SK-N-SH treated with all-trans-retinoic acid at 6 μM for 48 hours (cell line): ENCODE measurements at regions not wholly inside any gene's neighbourhood (a gene's known extent, or its start where the extent isn't known, plus 50 kb on each side); places are given as distances from the start of the nearest gene placed in this dataset.

Experiments
- ARNTL ChIP-seq: fragments of 450-650 bp; formaldehyde crosslinking; IDR thresholded peaks from 2 replicates; pipeline ENCODE4 v1.5.0; 2020; ENCODE audit warnings: low read depth, mild to moderate bottlenecking, moderate library complexity, borderline replicate concordance
- ESRRG ChIP-seq: fragments of 250-450 bp; sonication (Bioruptor Pico); IDR thresholded peaks from 2 replicates; pipeline ENCODE4 v1.6.1; 2021; ENCODE audit warnings: mild to moderate bottlenecking
- PATZ1 ChIP-seq: fragments of 250-450 bp; sonication (Bioruptor Pico); IDR thresholded peaks from 2 replicates; pipeline ENCODE4 v1.8.0; 2020; ENCODE audit warnings: mild to moderate bottlenecking, moderate library complexity, borderline replicate concordance
- TOX ChIP-seq: fragments of 250-450 bp; sonication (Bioruptor Pico); IDR thresholded peaks from 2 replicates; pipeline ENCODE4 v1.8.0; 2021; ENCODE audit warnings: mild to moderate bottlenecking, moderate library complexity, borderline replicate concordance

GRCh38 chr5:129174480-129174879 is 79.9 kb downstream of the ISOC1 start:
- TF ChIP-seq ARNTL (CRISPR knock-in tag) = no peak
- TF ChIP-seq ESRRG (CRISPR knock-in tag) = no peak
- no peak for TF ChIP-seq TOX (CRISPR knock-in tag)
- TF ChIP-seq PATZ1 (CRISPR knock-in tag) = no peak
